Smooth muscle cell (in vitro differentiated cells): ENCODE measurements at regions not wholly inside any gene's neighbourhood (a gene's known extent, or its start where the extent isn't known, plus 50 kb on each side); places are given as distances from the start of the nearest gene placed in this dataset.

ENCODE experiments used
- DNase-seq: peaks from one replicate; lab custom pipeline; 2025; ENCODE audit not compliant: unreplicated experiment; lab: John Stamatoyannopoulos, UW
- H2AFZ ChIP-seq: fragments of 200-600 bp; sonication (generic); 2 replicates; pipeline ENCODE4 v1.6.0; 2016; ENCODE audit warnings: antibody characterized with exemption, low read depth, mild to moderate bottlenecking
- H3F3A ChIP-seq: fragments of 200-600 bp; sonication (generic); 2 replicates; pipeline ENCODE4 v1.6.0; 2017; ENCODE audit warnings: antibody characterized with exemption, low read depth
- H3K27ac ChIP-seq: fragments of 200-600 bp; sonication (generic); 2 replicates; pipeline ENCODE4 v1.5.1; 2016; ENCODE audit warnings: low read depth, mild to moderate bottlenecking
- H3K27me3 ChIP-seq: fragments of 200-600 bp; sonication (generic); 2 replicates; pipeline ENCODE4 v1.6.1; 2016; ENCODE audit warnings: low read depth, mild to moderate bottlenecking
- H3K36me3 ChIP-seq: fragments of 200-600 bp; sonication (generic); 2 replicates; pipeline ENCODE4 v1.5.1; 2016; ENCODE audit warnings: low read depth
- H3K4me1 ChIP-seq: fragments of 200-600 bp; sonication (generic); 2 replicates; pipeline ENCODE4 v1.5.1; 2016; ENCODE audit warnings: low read depth
- H3K4me2 ChIP-seq: fragments of 200-600 bp; sonication (generic); 2 replicates; pipeline ENCODE4 v1.6.0; 2016; ENCODE audit warnings: mild to moderate bottlenecking
- H3K4me3 ChIP-seq: fragments of 200-600 bp; sonication (generic); 2 replicates; pipeline ENCODE4 v1.5.1; 2016; ENCODE audit warnings: mild to moderate bottlenecking
- H3K79me2 ChIP-seq: fragments of 200-600 bp; sonication (generic); 2 replicates; pipeline ENCODE4 v1.6.0; 2016; ENCODE audit warnings: low read depth, mild to moderate bottlenecking
- H3K9ac ChIP-seq: fragments of 200-600 bp; sonication (generic); 2 replicates; pipeline ENCODE4 v1.6.0; 2016; ENCODE audit warnings: low read depth
- H3K9me3 ChIP-seq: fragments of 200-600 bp; sonication (generic); replicated peaks from 2 replicates; pipeline ENCODE4 v1.5.1; 2016; ENCODE audit warnings: low read depth
- H4K20me1 ChIP-seq: fragments of 200-600 bp; sonication (generic); 2 replicates; pipeline ENCODE4 v1.6.0; 2016; ENCODE audit warnings: low read depth
- WGBS: methylation state at CpG from one replicate; pipeline ENCODE4 v1.1.7; 2016; ENCODE audit warnings: low lambda C conversion rate; 5-methylcytosine and 5-hydroxymethylcytosine counted together
- TF ChIP-seq, protein P1 (sequence below): fragments of 200-600 bp; sonication (generic); IDR thresholded peaks from 2 replicates; pipeline ENCODE4 v1.5.1; 2017; ENCODE audit warnings: borderline replicate concordance, mild to moderate bottlenecking, antibody characterized with exemption; ENCODE audit not compliant: insufficient read depth, poor library complexity, severe bottlenecking

- Histone ChIP-seq H3K36me3 (no peaks in the 10 kb centered on the region), H3K4me2 (no peak overlapping the region), H3F3A (peaks cover 15% of the 10 kb centered on the region), H4K20me1 (no peaks in the 10 kb centered on the region), H3K4me1 (peaks cover 11% of the 10 kb centered on the region), H3K4me3 (no peak overlapping the region), H3K27me3 (no peaks in the 10 kb centered on the region), H2AFZ (no peak overlapping the region), H3K27ac (no peak overlapping the region), H3K9ac (no peak overlapping the region), H3K79me2 (no peaks in the 10 kb centered on the region), H3K9me3 (no peaks in the 10 kb centered on the region)
- WGBS = 90% methylated on average over 4 of the region's 4 CpGs
- TF ChIP-seq, protein P1, sequence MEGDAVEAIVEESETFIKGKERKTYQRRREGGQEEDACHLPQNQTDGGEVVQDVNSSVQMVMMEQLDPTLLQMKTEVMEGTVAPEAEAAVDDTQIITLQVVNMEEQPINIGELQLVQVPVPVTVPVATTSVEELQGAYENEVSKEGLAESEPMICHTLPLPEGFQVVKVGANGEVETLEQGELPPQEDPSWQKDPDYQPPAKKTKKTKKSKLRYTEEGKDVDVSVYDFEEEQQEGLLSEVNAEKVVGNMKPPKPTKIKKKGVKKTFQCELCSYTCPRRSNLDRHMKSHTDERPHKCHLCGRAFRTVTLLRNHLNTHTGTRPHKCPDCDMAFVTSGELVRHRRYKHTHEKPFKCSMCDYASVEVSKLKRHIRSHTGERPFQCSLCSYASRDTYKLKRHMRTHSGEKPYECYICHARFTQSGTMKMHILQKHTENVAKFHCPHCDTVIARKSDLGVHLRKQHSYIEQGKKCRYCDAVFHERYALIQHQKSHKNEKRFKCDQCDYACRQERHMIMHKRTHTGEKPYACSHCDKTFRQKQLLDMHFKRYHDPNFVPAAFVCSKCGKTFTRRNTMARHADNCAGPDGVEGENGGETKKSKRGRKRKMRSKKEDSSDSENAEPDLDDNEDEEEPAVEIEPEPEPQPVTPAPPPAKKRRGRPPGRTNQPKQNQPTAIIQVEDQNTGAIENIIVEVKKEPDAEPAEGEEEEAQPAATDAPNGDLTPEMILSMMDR = no peak
- no peak for DNase-seq
Observed at GRCh38 chr4:4681653-4682052, 139.8 kb upstream of the STX18 start.

GRCh38 chr4:4680758-4681157 is 138.9 kb upstream of the STX18 start:
- no peak overlapping the region for H3K4me2 ChIP-seq
- no peak for DNase-seq
- no peaks in the 10 kb centered on the region for H3K79me2 ChIP-seq
- TF ChIP-seq, protein P1 = no peak
- H2AFZ ChIP-seq = no peak overlapping the region
- no peak overlapping the region for H3K9ac ChIP-seq
- H3K4me1 ChIP-seq = peaks cover 11% of the 10 kb centered on the region
- H3F3A ChIP-seq = peaks cover 15% of the 10 kb centered on the region
- no peak overlapping the region for H3K4me3 ChIP-seq
- 92% methylated on average over 2 of the region's 2 CpGs for WGBS
- H3K9me3 ChIP-seq = no peaks in the 10 kb centered on the region
- H3K27me3 ChIP-seq = no peaks in the 10 kb centered on the region
- no peak overlapping the region for H3K27ac ChIP-seq
- no peaks in the 10 kb centered on the region for H4K20me1 ChIP-seq
- no peaks in the 10 kb centered on the region for H3K36me3 ChIP-seq

GRCh38 chr4:4680243-4680642 is 138.4 kb upstream of the STX18 start:
- Histone ChIP-seq H3K9me3 (no peaks in the 10 kb centered on the region), H4K20me1 (no peaks in the 10 kb centered on the region)
- TF ChIP-seq, protein P1 = no peak

More at GRCh38 chr4:4680243-4680642, 138.4 kb upstream of the STX18 start:
- Histone ChIP-seq H3F3A (peaks cover 15% of the 10 kb centered on the region), H3K9ac (no peak overlapping the region), H2AFZ (no peak overlapping the region), H3K4me3 (no peak overlapping the region), H3K4me1 (peaks cover 11% of the 10 kb centered on the region), H3K79me2 (no peaks in the 10 kb centered on the region), H3K27ac (no peak overlapping the region), H3K27me3 (no peaks in the 10 kb centered on the region), H3K4me2 (no peak overlapping the region), H3K36me3 (no peaks in the 10 kb centered on the region)
- no peak for DNase-seq
- WGBS = 96% methylated on average over 4 of the region's 4 CpGs
